NCI-H446 (cell line): ENCODE measurements at regions not wholly inside any gene's neighbourhood (a gene's known extent, or its start where the extent isn't known, plus 50 kb on each side); places are given as distances from the start of the nearest gene placed in this dataset.

ENCODE experiments used
- DNase-seq, 2 experiments: peaks; one replicate each; lab custom pipeline; 2025; lab: John Stamatoyannopoulos, UW

- DNase-seq, result no peak
Measured at GRCh38 chr11:116112087-116112935, 608.1 kb upstream of the CADM1 start.

DNA sequence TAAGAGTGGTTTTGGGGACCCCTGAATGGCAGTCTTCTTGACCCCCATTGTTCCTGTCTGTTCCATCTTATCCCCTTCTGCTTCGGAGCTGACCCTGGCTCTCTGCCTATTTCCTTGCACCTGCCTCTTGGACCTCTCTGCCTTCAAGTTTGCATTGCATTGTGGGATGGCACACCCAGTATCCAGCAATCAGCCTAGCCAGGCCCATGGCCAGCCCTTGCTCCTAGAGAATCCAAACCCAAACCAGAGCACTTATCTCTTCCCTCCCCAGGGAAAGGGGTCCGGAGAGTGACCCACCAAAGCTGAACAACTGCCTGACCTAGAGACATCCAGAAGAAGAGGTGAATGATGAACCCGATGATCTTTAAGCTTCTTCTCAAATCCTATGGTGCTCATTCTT, 607.3 kb upstream of the CADM1 start:
- no peak for DNase-seq

GRCh38 chr11:116110802-116111201, 606.6 kb upstream of the CADM1 start:
- DNase-seq, result no peak

GRCh38 chr11:116110356-116110755, 606.1 kb upstream of the CADM1 start:
- DNase-seq, result no peak

- DNase-seq, result peak in 1 of 2 experiments; percentile 41
Measured at GRCh38 chr11:116109228-116109627, 605.0 kb upstream of the CADM1 start.

- no peak for DNase-seq
Measured at GRCh38 chr11:116108161-116108560, 603.9 kb upstream of the CADM1 start.

GRCh38 chr11:116107229-116107628, 603.0 kb upstream of the CADM1 start:
- no peak for DNase-seq

DNA sequence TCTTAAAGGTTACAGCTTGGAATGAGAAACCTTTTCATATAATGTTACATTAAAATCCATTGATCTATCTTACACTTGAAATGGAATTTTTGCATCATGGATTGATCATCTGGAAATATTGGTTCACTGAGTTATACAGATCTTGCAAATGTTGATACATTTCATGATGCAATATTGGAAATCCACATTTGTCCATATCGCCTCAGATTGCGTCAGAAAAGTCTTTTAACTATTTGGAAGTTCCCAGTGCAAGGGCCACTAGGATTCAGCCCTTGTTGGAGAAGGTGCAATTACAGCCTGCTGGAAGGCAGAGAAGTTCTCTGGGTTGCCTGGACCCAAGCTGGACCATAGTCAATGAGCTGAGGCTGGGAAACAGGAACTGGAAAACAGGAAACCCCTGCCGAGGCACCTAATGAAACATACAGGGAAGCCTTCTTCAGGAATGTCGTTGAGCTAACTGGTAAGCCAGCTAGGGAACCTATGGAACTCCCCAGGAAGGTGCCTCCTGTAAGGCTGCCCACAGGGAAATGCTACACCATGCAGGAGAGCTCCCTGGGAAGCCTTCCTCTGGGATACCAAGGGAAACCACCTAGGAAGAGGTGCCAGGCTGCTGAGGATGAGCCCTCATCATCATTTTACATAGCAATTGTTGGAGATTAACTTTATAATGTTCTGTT, 600.4 kb upstream of the CADM1 start:
- no peak for DNase-seq

DNA sequence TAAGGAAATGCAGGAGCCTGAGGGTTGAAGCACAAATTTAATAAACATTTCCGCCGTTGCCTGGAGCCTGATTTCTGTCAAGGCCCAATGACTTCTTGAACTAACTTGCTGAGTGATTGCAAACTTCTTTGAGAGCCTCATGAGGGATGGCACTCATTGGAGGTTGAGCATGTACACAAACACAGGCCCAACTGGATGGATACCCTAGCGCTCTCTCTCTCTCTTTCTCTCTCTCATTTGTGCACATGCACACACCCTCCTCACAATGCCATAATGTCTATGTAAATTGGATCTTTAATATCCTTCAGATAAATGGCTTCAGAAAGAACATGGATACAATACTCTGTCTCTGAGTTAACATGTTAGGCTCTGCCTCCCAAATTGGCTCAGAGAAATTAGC, 597.7 kb upstream of the CADM1 start:
- DNase-seq, result no peak

DNA sequence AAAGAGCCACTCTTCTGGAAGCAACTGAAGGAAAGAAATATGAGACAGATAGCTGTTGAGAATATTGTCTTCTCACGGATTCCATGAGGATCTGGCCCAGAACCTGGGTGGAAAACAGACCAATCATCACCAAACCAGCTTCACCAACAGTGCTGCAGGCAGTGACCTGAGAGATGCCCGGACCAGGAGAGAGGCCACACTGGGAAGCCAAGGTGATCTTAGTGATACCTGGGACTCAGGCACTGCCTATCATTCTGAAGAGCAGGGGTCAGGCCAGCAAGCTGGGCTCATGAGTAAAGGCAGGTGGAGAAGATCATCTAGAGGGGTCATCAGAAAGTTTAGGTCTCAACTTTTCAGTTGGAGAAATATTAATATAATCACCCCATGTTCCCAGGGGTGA, 595.8 kb upstream of the CADM1 start:
- no peak for DNase-seq

DNA sequence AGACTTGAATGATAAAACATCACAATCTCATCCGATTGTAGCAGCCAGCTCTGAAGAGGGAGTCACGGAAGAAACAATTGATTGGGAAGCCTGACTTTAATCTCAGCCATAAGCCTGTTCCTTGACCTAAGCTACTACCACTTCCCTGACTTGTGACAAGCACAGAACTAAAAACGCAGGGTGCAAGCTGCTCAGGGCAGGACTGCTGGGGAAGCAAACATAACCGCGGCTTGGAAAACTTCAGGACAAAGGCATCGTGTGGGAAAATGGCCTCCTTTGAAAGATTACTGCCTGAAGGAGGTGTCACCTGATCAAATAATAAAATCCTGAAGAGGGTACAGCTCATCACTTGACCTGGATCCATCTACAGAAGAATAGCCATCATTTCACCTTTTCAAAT, 595.3 kb upstream of the CADM1 start:
- DNase-seq, result no peak

DNA sequence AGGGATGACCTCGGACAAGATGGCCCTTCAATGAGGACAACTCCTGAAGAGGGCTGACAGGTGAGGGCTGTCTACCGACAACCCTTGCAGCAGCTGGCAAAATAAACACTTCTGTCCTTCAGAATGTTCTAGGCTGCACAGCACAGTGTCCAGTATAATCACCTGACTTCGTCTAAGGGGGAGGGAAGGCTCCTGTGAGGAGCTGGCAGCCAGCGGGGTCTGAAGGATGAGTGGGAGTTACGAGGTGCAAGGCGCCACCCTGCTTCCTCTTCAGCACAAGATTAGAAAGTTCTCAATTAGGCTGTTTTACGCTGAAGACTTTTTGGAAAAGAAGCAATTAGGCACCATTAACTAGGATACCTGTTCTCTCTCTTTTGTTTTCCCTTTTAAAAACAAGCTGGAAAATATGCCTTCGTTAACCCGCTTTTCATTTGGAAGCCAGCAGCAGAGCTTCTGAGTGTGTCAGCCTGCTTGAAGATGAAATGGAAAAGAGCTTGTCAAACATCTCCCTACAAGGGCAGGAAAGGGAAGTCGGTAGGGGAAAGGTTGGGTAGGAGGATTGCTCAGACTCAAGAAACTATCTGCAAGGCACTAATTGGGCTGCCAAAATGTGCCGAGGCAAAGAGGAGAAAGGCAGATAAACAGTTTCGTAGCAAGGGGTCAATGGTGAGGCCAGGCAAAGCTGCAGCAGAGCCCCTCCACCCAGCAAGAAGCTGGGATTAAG, 592.2 kb upstream of the CADM1 start:
- no peak for DNase-seq

DNA sequence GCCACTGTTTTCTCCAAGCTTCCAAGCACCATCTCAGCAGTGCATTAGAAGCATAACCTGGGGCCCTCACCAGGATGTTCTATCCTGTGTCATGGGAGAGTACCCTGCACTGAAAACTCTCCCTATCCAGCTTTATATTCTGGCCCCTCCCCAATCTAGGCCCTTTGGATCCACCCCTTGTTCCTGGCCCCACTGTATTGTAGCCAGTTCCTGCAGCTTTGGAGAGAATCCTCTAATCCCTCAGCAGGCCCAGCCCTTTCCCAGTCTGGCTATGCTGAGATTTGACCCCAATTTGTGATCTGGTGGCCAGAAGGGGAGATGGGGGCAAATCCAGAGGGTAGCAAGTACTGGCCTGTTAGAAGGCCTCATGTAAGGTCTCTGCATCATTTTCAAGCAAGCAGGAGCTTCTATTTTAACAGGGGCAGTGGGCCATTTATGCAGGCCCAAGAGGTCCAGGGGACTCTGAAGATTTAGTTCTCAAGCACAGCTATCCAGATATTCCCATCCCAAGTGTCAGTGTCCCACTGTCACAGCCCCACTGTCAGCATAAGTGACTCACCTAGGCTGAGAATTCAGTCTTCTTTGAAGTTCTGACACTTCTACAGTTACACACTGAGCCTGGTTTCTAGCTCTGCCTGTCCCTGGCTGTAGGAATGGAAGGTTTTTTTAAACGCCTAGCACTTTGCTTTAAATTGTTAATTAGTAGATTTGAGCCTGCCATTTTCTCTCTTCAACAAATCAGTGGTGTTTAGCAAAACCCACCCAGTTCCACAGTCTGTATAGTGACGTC, 589.5 kb upstream of the CADM1 start:
- DNase-seq, result no peak

DNA sequence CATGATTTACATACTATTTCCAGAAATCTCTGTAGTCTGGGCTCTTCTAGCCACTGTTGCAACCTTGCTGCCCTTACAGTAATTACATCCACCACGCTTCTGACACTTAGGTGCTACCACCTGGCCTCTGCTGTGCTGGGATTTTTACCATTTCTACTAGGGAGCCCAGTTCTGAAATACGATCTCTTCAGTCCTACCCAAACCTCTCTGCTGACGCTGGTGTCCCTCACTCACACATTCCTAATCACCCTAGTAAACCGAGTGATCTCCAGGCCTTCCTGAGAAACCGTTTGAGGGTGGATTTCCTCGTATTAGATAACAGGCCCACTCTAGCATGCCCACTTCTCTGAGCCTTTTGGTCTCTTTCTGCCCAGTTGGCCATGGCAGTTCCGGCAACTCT, 588.9 kb upstream of the CADM1 start:
- no peak for DNase-seq

- no peak for DNase-seq
Measured at GRCh38 chr11:116086426-116086825, 582.2 kb upstream of the CADM1 start.

DNA sequence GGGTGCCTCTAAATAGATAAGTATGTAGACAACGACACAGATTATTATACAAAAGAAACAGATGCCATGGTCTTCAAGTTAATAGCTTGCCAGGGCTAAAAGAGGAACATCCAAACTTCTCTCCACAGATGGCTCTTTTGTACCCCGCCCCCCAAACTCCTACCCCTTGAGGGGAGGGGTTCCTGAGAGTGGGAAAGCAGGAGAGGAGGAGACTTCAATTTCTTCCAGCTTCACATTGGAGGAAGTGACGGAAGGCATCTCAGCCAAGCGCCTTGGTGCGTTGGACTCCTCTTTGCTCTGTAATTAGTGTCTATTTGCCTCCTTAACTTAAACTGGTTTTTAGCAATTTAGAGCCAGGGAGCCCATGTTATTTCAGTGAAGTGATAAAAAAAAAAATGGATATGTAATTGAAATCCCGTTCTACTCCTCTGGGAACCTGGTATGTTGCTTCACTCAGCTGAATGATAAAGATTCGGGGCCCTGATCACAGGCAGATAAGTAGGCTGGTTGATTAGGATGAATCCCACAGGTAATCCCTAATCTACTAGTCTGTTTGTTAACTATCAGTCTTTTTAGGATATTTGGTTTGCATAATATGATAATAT, 580.9 kb upstream of the CADM1 start:
- DNase-seq, result no peak

- no peak for DNase-seq
Measured at GRCh38 chr11:116084511-116084910, 580.3 kb upstream of the CADM1 start.

- DNase-seq, result no peak
Measured at GRCh38 chr11:116082256-116082655, 578.0 kb upstream of the CADM1 start.

- DNase-seq, result no peak
Measured at GRCh38 chr11:116079580-116079979, 575.4 kb upstream of the CADM1 start.

DNA sequence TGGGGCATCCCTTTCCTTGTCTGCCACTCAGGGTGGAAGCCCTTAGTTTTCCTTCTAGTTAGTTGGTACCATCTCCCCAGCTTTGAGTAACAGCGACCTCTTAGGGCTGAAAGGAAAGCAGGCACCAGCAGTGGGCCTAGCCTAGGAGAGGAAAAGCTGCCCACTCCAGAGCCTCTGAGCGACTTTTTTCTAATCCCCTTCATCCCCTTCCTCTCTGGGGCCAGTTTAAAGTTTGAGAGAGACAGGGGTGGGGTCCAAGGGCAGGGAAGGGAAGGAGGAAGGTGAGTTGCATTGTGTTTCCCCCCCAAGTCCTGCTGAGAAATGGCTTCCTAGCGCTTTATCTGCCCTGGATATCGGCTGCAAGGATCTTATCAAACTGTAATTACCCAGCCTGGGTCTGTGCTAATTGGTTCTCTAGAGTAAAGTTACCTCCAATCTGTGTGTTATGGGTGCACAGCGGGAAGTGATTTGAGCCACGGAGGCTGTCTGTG, 573.9 kb upstream of the CADM1 start:
- DNase-seq, result peak in 1 of 2 experiments; percentile 6

- DNase-seq, result no peak
Measured at GRCh38 chr11:116077092-116077491, 572.9 kb upstream of the CADM1 start.
